ENCODE measurements at regions not wholly inside any gene's neighbourhood (a gene's known extent, or its start where the extent isn't known, plus 50 kb on each side); places are given as distances from the start of the nearest gene placed in this dataset.

DNA sequence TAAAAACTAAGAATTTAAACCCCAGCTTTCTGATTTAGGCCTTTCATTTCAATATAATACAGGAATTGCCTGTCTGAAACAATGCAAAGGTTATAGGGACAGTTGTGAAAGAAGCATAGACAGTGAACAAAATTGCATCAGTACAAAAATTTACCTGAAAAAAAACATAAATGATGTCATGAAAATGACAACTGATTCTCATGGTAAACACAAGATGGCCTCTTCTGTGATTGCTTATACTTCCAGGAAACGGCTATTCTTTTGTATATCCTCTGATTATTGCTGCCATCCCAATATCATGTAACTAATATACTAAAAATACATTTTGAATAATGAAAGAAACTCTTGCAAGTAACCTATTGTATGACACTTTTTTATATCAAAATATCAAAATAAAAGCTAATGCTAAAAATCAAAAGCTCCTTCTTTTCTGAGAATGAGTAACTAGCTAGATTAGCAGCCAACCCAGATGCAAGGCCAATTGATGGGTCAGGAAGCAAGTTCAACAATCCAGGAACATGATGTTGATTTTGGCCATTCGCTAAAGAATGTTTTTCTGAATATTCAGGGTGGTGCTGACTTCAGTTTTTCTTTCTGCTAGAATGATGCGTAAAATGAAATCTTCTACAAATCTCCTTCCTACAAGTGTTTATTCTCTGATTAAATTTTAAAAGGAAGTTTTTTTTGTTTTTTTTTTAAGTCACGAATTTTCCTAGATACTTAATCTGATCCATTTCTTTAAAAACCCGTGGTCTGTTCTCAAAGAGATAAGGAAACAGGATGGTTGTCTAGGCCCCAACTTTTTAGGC, 83.6 kb downstream of the ALX1 start:
- TF ChIP-seq, protein P1, sequence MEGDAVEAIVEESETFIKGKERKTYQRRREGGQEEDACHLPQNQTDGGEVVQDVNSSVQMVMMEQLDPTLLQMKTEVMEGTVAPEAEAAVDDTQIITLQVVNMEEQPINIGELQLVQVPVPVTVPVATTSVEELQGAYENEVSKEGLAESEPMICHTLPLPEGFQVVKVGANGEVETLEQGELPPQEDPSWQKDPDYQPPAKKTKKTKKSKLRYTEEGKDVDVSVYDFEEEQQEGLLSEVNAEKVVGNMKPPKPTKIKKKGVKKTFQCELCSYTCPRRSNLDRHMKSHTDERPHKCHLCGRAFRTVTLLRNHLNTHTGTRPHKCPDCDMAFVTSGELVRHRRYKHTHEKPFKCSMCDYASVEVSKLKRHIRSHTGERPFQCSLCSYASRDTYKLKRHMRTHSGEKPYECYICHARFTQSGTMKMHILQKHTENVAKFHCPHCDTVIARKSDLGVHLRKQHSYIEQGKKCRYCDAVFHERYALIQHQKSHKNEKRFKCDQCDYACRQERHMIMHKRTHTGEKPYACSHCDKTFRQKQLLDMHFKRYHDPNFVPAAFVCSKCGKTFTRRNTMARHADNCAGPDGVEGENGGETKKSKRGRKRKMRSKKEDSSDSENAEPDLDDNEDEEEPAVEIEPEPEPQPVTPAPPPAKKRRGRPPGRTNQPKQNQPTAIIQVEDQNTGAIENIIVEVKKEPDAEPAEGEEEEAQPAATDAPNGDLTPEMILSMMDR (IDR thresholded peaks at IDR 0.05; ENCODE audit: low read depth, low read length), result no peak
- TF ChIP-seq EZH2phosphoT487 (IDR thresholded peaks at IDR 0.05; ENCODE audit: low read depth), result no peak
